ENCODE measurements at regions not wholly inside any gene's neighbourhood (a gene's known extent, or its start where the extent isn't known, plus 50 kb on each side); places are given as distances from the start of the nearest gene placed in this dataset.

- Histone ChIP-seq H2AK9ac (replicated peaks; ENCODE audit: low read depth, low read length, poor library complexity) (no peak overlapping the region), H3K79me1 (ENCODE audit: low read depth in 1 of 2, low read length in 2 of 2) (no peaks in the 10 kb centered on the region), H2BK120ac (ENCODE audit: low read depth, low read length) (no peak overlapping the region), H2BK5ac (ENCODE audit: low read depth, low read length, poor library complexity, severe bottlenecking) (no peak overlapping the region), H2BK15ac (ENCODE audit: low read depth, low read length) (no peak overlapping the region), H4K20me1 (ENCODE audit: insufficient read depth, low read length) (no peaks in the 10 kb centered on the region), H2BK20ac (ENCODE audit: low read depth, low read length) (no peak overlapping the region), H3K27ac (ENCODE audit: insufficient read depth, low read length) (no peak overlapping the region), H3K4ac (ENCODE audit: low read depth, low read length) (no peak overlapping the region), H3K18ac (ENCODE audit: low read depth, low read length) (no peak overlapping the region), H3K4me1 (ENCODE audit: control insufficient read depth, insufficient read depth, low read length) (no peaks in the 10 kb centered on the region), H3K4me2 (ENCODE audit: low read depth, low read length) (no peak overlapping the region), H3K9me1 (ENCODE audit: insufficient read depth, low read length) (no peaks in the 10 kb centered on the region), H3K36me3 (ENCODE audit: control insufficient read depth, insufficient read depth, low read length) (no peaks in the 10 kb centered on the region), H3K27me3 (ENCODE audit: control insufficient read depth, insufficient read depth, low read length) (peaks cover 25% of the 10 kb centered on the region), H3K9ac (ENCODE audit: low read depth, low read length) (no peak overlapping the region), H4K5ac (ENCODE audit: low read depth, low read length) (no peak overlapping the region), H2AK5ac (ENCODE audit: low read depth, low read length) (no peak overlapping the region), H4K8ac (ENCODE audit: low read depth in 2 of 2, low read length in 2 of 2) (no peak overlapping the region), H3K56ac (ENCODE audit: extremely low read depth, insufficient read depth, low read length) (no peak overlapping the region), H4K91ac (ENCODE audit: insufficient read depth, low read depth, low read length) (no peak overlapping the region), H3K9me3 (ENCODE audit: control insufficient read depth, insufficient read depth, low read length) (no peaks in the 10 kb centered on the region), H2AFZ (replicated peaks; ENCODE audit: low read length, poor library complexity) (no peak overlapping the region), H3K23ac (ENCODE audit: low read depth, low read length) (no peak overlapping the region), H3K4me3 (ENCODE audit: insufficient read depth, low read depth, low read length) (no peak overlapping the region), H3K14ac (replicated peaks; ENCODE audit: low read depth, low read length) (no peak overlapping the region)
- ChIA-PET CTCF (interaction anchor here (0.6 to 0.7 kb wide), 2 partner anchors 39 to 128 kb away, joined by 3 read pairs; no protein-coding TSS in a partner anchor), POLR2A (ENCODE audit: unreplicated experiment) (no interaction called here)
- in situ Hi-C loops (cut with MboI; ENCODE audit: low sequenced_read_pairs) (no loop called here), dilution Hi-C loops (cut with HindIII; ENCODE audit: low sequenced_read_pairs, unreplicated experiment) (no loop called here), intact Hi-C loops (cut with micrococcal nuclease) (no loop called here)
- WGBS, 2 experiments (ENCODE audit: extremely low coverage in 2 of 2, insufficient read length in 1 of 2) = 0% methylated on average over 1 of the region's 2 CpGs; no CpG with 5 or more reads in 1 of the 2 experiments
- ATAC-seq (ENCODE audit: low read depth) = no peak
- no peak for TF ChIP-seq SMC3 (IDR thresholded peaks at IDR 0.05; ENCODE audit: low read depth, low read length)
- DNase-seq = no peak
- no TSS peak for BruUV-seq (replicated peaks)
These were observed 142.2 kb downstream of the HERPUD2 start for GRCh38 chr7:35552691-35553090.

Measured in IMR-90 (cell line).